Endodermal cell (in vitro differentiated cells): ENCODE measurements at regions not wholly inside any gene's neighbourhood (a gene's known extent, or its start where the extent isn't known, plus 50 kb on each side); places are given as distances from the start of the nearest gene placed in this dataset.

ENCODE experiments used
- DNase-seq: peaks from one replicate; pipeline ENCODE4 v3.0.0-alpha.2; 2017
- H3K27ac ChIP-seq: 2 replicates; pipeline ENCODE4 v1.5.1; 2013; ENCODE audit warnings: mild to moderate bottlenecking, low read depth, low read length, moderate library complexity
- H3K27me3 ChIP-seq: 2 replicates; pipeline ENCODE4 v1.6.1; 2013; ENCODE audit warnings: mild to moderate bottlenecking, low read length, moderate library complexity; ENCODE audit not compliant: insufficient read depth, control insufficient read depth, poor library complexity, severe bottlenecking
- H3K36me3 ChIP-seq: 2 replicates; pipeline ENCODE4 v1.7.0; 2013; ENCODE audit warnings: mild to moderate bottlenecking, low read length, moderate library complexity; ENCODE audit not compliant: control insufficient read depth, insufficient read depth
- H3K4me1 ChIP-seq: one replicate; pipeline ENCODE4 v1.7.0; 2013; ENCODE audit warnings: low read length; ENCODE audit not compliant: control insufficient read depth, insufficient read depth
- H3K4me3 ChIP-seq: 2 replicates; pipeline ENCODE4 v1.5.1; 2013; ENCODE audit warnings: mild to moderate bottlenecking, low read length, moderate library complexity
- H3K9ac ChIP-seq: 2 replicates; pipeline ENCODE4 v1.6.1; 2013; ENCODE audit warnings: mild to moderate bottlenecking, low read length, moderate library complexity; ENCODE audit not compliant: poor library complexity, severe bottlenecking; ENCODE audit errors: extremely low read depth
- H3K9me3 ChIP-seq: 2 replicates; pipeline ENCODE4 v1.6.1; 2013; ENCODE audit warnings: mild to moderate bottlenecking, low read length, moderate library complexity; ENCODE audit not compliant: control insufficient read depth
- H3K27ac Mint-ChIP-seq: 2 replicates; pipeline ENCODE4 v1.8.0; 2020; ENCODE audit warnings: mixed read lengths
- H3K27me3 Mint-ChIP-seq: 2 replicates; pipeline ENCODE4 v1.8.0; 2021; ENCODE audit warnings: mild to moderate bottlenecking, mixed read lengths; ENCODE audit not compliant: insufficient read depth
- H3K36me3 Mint-ChIP-seq: 2 replicates; pipeline ENCODE4 v1.8.0; 2020; ENCODE audit warnings: low read depth, mixed read lengths
- H3K4me1 Mint-ChIP-seq: 2 replicates; pipeline ENCODE4 v1.8.0; 2020; ENCODE audit warnings: mixed read lengths
- H3K4me3 Mint-ChIP-seq: 2 replicates; pipeline ENCODE4 v1.8.0; 2020; ENCODE audit warnings: mild to moderate bottlenecking, moderate library complexity, mixed read lengths
- H3K9me3 Mint-ChIP-seq: 2 replicates; pipeline ENCODE4 v1.8.0; 2020; ENCODE audit warnings: mild to moderate bottlenecking, mixed read lengths
- CTCF ChIP-seq: fragments of 200-600 bp; sonication (generic); conservative IDR thresholded peaks from 2 replicates; pipeline ENCODE4 v1.5.0; 2021; ENCODE audit warnings: antibody characterized with exemption, mild to moderate bottlenecking
- whole genome bisulfite sequencing, 2 experiments: methylation state at CpG; one replicate each; pipeline versions ENCODE4 v1.1.5 to v1.1.7; 2013; ENCODE audit warnings: missing lambda C conversion rate in 2 of 2, mixed read lengths in 1 of 2; ENCODE audit not compliant: insufficient coverage in 1 of 2, insufficient read length in 1 of 2; 5-methylcytosine and 5-hydroxymethylcytosine counted together

- no peaks in the 10 kb centered on the region for H3K9me3 ChIP-seq
- no peak overlapping the region for H3K27ac Mint-ChIP-seq
- no peaks in the 10 kb centered on the region for H3K36me3 Mint-ChIP-seq
- TF ChIP-seq CTCF = no peak
- no peaks in the 10 kb centered on the region for H3K4me1 ChIP-seq
- H3K4me1 Mint-ChIP-seq = no peaks in the 10 kb centered on the region
- H3K4me3 Mint-ChIP-seq = no peak overlapping the region
- peaks cover 12% of the 10 kb centered on the region for H3K27me3 Mint-ChIP-seq
- DNase-seq = no peak
- H3K4me3 ChIP-seq = no peak overlapping the region
- no peak overlapping the region for H3K9ac ChIP-seq
- H3K36me3 ChIP-seq = no peaks in the 10 kb centered on the region
- no peak overlapping the region for H3K27ac ChIP-seq
- no peaks in the 10 kb centered on the region for H3K9me3 Mint-ChIP-seq
- 72 to 80% methylated on average over 3 to 7 of the region's 7 CpGs for WGBS, 2 experiments
- H3K27me3 ChIP-seq = no peaks in the 10 kb centered on the region
Measured at GRCh38 chr17:77859035-77859810, 99.3 kb upstream of the TNRC6C start.

- 88 to 93% methylated on average over 1 of the region's 1 CpG for WGBS, 2 experiments
- no peak overlapping the region for H3K4me3 Mint-ChIP-seq
- no peak overlapping the region for H3K27ac ChIP-seq
- H3K4me3 ChIP-seq = no peak overlapping the region
- H3K36me3 Mint-ChIP-seq = no peaks in the 10 kb centered on the region
- H3K9me3 ChIP-seq = no peaks in the 10 kb centered on the region
- TF ChIP-seq CTCF = no peak
- no peaks in the 10 kb centered on the region for H3K27me3 ChIP-seq
- no peaks in the 10 kb centered on the region for H3K36me3 ChIP-seq
- H3K9ac ChIP-seq = no peak overlapping the region
- no peak overlapping the region for H3K27ac Mint-ChIP-seq
- no peaks in the 10 kb centered on the region for H3K9me3 Mint-ChIP-seq
- H3K4me1 Mint-ChIP-seq = no peaks in the 10 kb centered on the region
- peaks cover 12% of the 10 kb centered on the region for H3K27me3 Mint-ChIP-seq
- DNase-seq = no peak
- no peaks in the 10 kb centered on the region for H3K4me1 ChIP-seq
Measured at GRCh38 chr17:77861133-77861695, 97.3 kb upstream of the TNRC6C start.

GRCh38 chr17:77861981-77862645 lies 96.4 kb upstream of the TNRC6C start:
- Mint-ChIP-seq H3K27ac (no peak overlapping the region), H3K27me3 (peaks cover 12% of the 10 kb centered on the region), H3K9me3 (no peaks in the 10 kb centered on the region), H3K4me1 (no peaks in the 10 kb centered on the region), H3K4me3 (no peak overlapping the region), H3K36me3 (no peaks in the 10 kb centered on the region)
- no peak for TF ChIP-seq CTCF
- H3K9me3 ChIP-seq = no peaks in the 10 kb centered on the region
- no peaks in the 10 kb centered on the region for H3K27me3 ChIP-seq
- no peak overlapping the region for H3K4me3 ChIP-seq
- H3K4me1 ChIP-seq = no peaks in the 10 kb centered on the region
- 88 to 91% methylated on average over 3 to 13 of the region's 13 CpGs for WGBS, 2 experiments
- no peak for DNase-seq
- H3K9ac ChIP-seq = no peak overlapping the region
- H3K36me3 ChIP-seq = no peaks in the 10 kb centered on the region
- no peak overlapping the region for H3K27ac ChIP-seq
